Esophagus muscularis mucosa (tissue), 4 donors: ENCODE measurements at regions not wholly inside any gene's neighbourhood (a gene's known extent, or its start where the extent isn't known, plus 50 kb on each side); places are given as distances from the start of the nearest gene placed in this dataset.
"Not testable (repeated sequence)": the region's sequence is repeated elsewhere in the genome, so short reads cannot be mapped to it uniquely, and the experiment has no call there.

Source experiments
- CTCF ChIP-seq, 3 experiments: fragments of 200-600 bp in 2 of 3; fragments of 450-650 bp in 1 of 3; sonication (generic) in 2 of 3; IDR thresholded peaks; one replicate each; pipeline ENCODE4 v1.5.1; 2017 to 2019; ENCODE audit warnings: antibody characterized with exemption in 3 of 3, mild to moderate bottlenecking in 2 of 3, moderate library complexity in 1 of 3
- EP300 ChIP-seq: sonication (generic); formaldehyde crosslinking; IDR thresholded peaks from one replicate; pipeline ENCODE4 v1.6.1; 2017; ENCODE audit warnings: antibody characterized with exemption
- POLR2A ChIP-seq: fragments of 450-650 bp; IDR thresholded peaks from one replicate; pipeline ENCODE4 v1.6.1; 2017; ENCODE audit warnings: antibody characterized with exemption, moderate library complexity, mild to moderate bottlenecking, low read depth
- POLR2AphosphoS5 ChIP-seq, 2 donors: sonication (generic); formaldehyde crosslinking; IDR thresholded peaks; one replicate each; pipeline ENCODE4 v1.6.1; 2017; ENCODE audit warnings: antibody characterized with exemption in 2 of 2

- not testable (repeated sequence) for TF ChIP-seq POLR2A; CTCF (IDR thresholded peaks at IDR 0.05); POLR2AphosphoS5 (IDR thresholded peaks at IDR 0.05); EP300
These were observed 313.7 kb upstream of the AMOT start for GRCh38 chrX:113154315-113154714.
